Right renal pelvis (tissue), 4 donors: ENCODE measurements at regions not wholly inside any gene's neighbourhood (a gene's known extent, or its start where the extent isn't known, plus 50 kb on each side); places are given as distances from the start of the nearest gene placed in this dataset.
A peak's percentile ranks its signal among the peaks of the same experiment; 100 is the strongest.

ENCODE experiments used
- DNase-seq, 4 donors: peaks; one replicate each; pipeline ENCODE4 v3.0.0-alpha.2; 2013; ENCODE audit warnings: low read depth in 4 of 4, low spot score in 3 of 4, missing footprints in 1 of 4

GRCh38 chr14:83825843-83826242, 1704.1 kb upstream of the FLRT2 start:
- no peak for DNase-seq

GRCh38 chr14:83826838-83827237, 1703.1 kb upstream of the FLRT2 start:
- DNase-seq, result no peak

- no peak for DNase-seq
These were observed 1702.6 kb upstream of the FLRT2 start for GRCh38 chr14:83827383-83827782.

- DNase-seq, result no peak
These were observed 1701.5 kb upstream of the FLRT2 start for GRCh38 chr14:83828406-83828805.

- no peak for DNase-seq
These were observed 1699.6 kb upstream of the FLRT2 start for GRCh38 chr14:83830316-83830715.

GRCh38 chr14:83838226-83838625, 1691.7 kb upstream of the FLRT2 start:
- DNase-seq, result no peak

GRCh38 chr14:83842547-83842946, 1687.4 kb upstream of the FLRT2 start:
- no peak for DNase-seq

- no peak for DNase-seq
These were observed 1682.8 kb upstream of the FLRT2 start for GRCh38 chr14:83847102-83847501.

- no peak for DNase-seq
These were observed 1679.9 kb upstream of the FLRT2 start for GRCh38 chr14:83850092-83850491.

GRCh38 chr14:83856334-83856733, 1673.6 kb upstream of the FLRT2 start:
- no peak for DNase-seq

- DNase-seq, result no peak
These were observed 1669.3 kb upstream of the FLRT2 start for GRCh38 chr14:83860631-83861155.

GRCh38 chr14:83863042-83863774, 1666.7 kb upstream of the FLRT2 start:
- no peak for DNase-seq

- no peak for DNase-seq
These were observed 1665.8 kb upstream of the FLRT2 start for GRCh38 chr14:83864106-83864505.

- no peak for DNase-seq
These were observed 1662.2 kb upstream of the FLRT2 start for GRCh38 chr14:83867566-83868225.

GRCh38 chr14:83870546-83871270, 1659.2 kb upstream of the FLRT2 start:
- DNase-seq, result no peak

- no peak for DNase-seq
These were observed 1656.3 kb upstream of the FLRT2 start for GRCh38 chr14:83873669-83874068.

GRCh38 chr14:83874662-83875061, 1655.3 kb upstream of the FLRT2 start:
- no peak for DNase-seq

- no peak for DNase-seq
These were observed 1646.2 kb upstream of the FLRT2 start for GRCh38 chr14:83883732-83884131.

- peak in 3 of 4 donors; percentile 29 to 39 (median 32) for DNase-seq
These were observed 1644.1 kb upstream of the FLRT2 start for GRCh38 chr14:83885837-83886293.

GRCh38 chr14:83887866-83888265, 1642.1 kb upstream of the FLRT2 start:
- no peak for DNase-seq

GRCh38 chr14:83893447-83893846, 1636.5 kb upstream of the FLRT2 start:
- no peak for DNase-seq
